GM12865 (cell line): ENCODE measurements at regions not wholly inside any gene's neighbourhood (a gene's known extent, or its start where the extent isn't known, plus 50 kb on each side); places are given as distances from the start of the nearest gene placed in this dataset.

Source experiments
- DNase-seq: peaks from one replicate; pipeline ENCODE4 v3.0.0; 2010; ENCODE audit warnings: low read depth
- H3K4me3 ChIP-seq: 2 replicates; pipeline ENCODE4 v1.5.1; 2011; ENCODE audit warnings: mild to moderate bottlenecking, low read depth, low read length, control low read depth
- CTCF ChIP-seq: IDR thresholded peaks from 2 replicates; pipeline ENCODE4 v1.5.1; 2011; ENCODE audit warnings: low read length, control low read depth, low read depth, inconsistent platforms; ENCODE audit not compliant: insufficient read depth; ENCODE audit errors: missing control alignments

- TF ChIP-seq CTCF = no peak
- no peak overlapping the region for H3K4me3 ChIP-seq
- DNase-seq = no peak
Measured at GRCh38 chr15:93378558-93378957, 289.5 kb upstream of the RGMA start.

GRCh38 chr15:93372865-93373223 is 283.8 kb upstream of the RGMA start:
- DNase-seq = no peak
- TF ChIP-seq CTCF = no peak
- H3K4me3 ChIP-seq = no peak overlapping the region

GRCh38 chr15:93372208-93372864 is 283.3 kb upstream of the RGMA start:
- no peak for DNase-seq
- H3K4me3 ChIP-seq = no peak overlapping the region
- no peak for TF ChIP-seq CTCF

- TF ChIP-seq CTCF = no peak
- no peak for DNase-seq
- H3K4me3 ChIP-seq = no peak overlapping the region
Measured at GRCh38 chr15:93366387-93367100, 277.5 kb upstream of the RGMA start.

GRCh38 chr15:93362821-93363220 is 273.8 kb upstream of the RGMA start:
- H3K4me3 ChIP-seq = no peak overlapping the region
- no peak for DNase-seq
- no peak for TF ChIP-seq CTCF

- H3K4me3 ChIP-seq = no peak overlapping the region
- no peak for TF ChIP-seq CTCF
- no peak for DNase-seq
Measured at GRCh38 chr15:93362203-93362602, 273.2 kb upstream of the RGMA start.

GRCh38 chr15:93361703-93362102 is 272.7 kb upstream of the RGMA start:
- no peak for DNase-seq
- no peak overlapping the region for H3K4me3 ChIP-seq
- TF ChIP-seq CTCF = no peak
